ENCODE measurements at regions not wholly inside any gene's neighbourhood (a gene's known extent, or its start where the extent isn't known, plus 50 kb on each side); places are given as distances from the start of the nearest gene placed in this dataset.

- TF ChIP-seq REST (IDR thresholded peaks at IDR 0.05) (no peak), POLR2A (IDR thresholded peaks at IDR 0.05; ENCODE audit: low read length) (no peak), EHMT2 (IDR thresholded peaks at IDR 0.05; ENCODE audit: low read depth) (no peak), USF2 (IDR thresholded peaks at IDR 0.05) (no peak), BCL3 (IDR thresholded peaks at IDR 0.05) (no peak), EP300 (IDR thresholded peaks at IDR 0.05) (no peak), CTCF (IDR thresholded peaks at IDR 0.05) (no peak), MAFK (IDR thresholded peaks at IDR 0.05; ENCODE audit: partially characterized antibody) (no peak), MAX (IDR thresholded peaks at IDR 0.05) (no peak), MYC (IDR thresholded peaks at IDR 0.05; ENCODE audit: borderline replicate concordance, low read length) (no peak), SREBF2 (IDR thresholded peaks at IDR 0.05) (no peak), CHD2 (IDR thresholded peaks at IDR 0.05; ENCODE audit: low read length, partially characterized antibody) (no peak)
Observed at GRCh38 chr4:133808151-133808550, 393.4 kb downstream of the PABPC4L start.

Data from A549 (cell line).